Inflammatory macrophage (primary cell): ENCODE measurements at regions not wholly inside any gene's neighbourhood (a gene's known extent, or its start where the extent isn't known, plus 50 kb on each side); places are given as distances from the start of the nearest gene placed in this dataset.

Experiments
- DNase-seq, 2 donors: peaks; one replicate each; pipeline ENCODE4 v3.0.0-alpha.2; 2020 to 2022

DNA sequence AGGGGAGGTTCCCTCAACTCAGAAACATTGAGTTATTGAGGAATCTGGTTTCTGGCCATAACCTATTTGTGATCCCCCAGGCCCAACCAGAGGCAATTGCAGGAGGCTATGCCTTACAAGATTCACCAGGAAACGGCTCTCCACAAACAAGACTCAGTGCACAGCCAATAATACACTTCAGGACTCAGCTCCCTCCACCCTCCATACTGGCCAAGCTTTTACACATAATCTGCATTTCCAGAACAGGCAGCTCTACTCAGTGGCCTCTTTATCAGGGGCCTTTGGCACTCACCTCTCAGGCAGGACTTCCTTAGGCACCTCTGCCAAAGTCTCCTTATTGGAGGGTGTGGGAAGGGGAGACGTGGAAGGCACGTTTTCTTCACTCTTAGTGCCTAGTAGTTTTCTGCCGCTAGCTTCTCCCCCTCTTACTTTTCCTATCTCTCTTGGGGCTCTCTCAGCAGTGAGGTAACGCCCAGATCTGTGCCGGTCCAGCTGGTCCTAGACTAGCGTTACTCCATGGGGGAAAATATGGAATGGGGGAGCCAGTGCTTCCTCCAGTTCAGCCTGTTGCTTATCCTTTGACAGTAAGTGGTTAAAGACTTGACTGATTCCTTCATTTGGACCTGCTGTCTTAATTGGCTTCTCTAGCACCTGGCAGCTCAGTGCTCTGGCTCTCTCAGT lies 62.8 kb upstream of the ANO3 start:
- DNase-seq: no peak

DNA sequence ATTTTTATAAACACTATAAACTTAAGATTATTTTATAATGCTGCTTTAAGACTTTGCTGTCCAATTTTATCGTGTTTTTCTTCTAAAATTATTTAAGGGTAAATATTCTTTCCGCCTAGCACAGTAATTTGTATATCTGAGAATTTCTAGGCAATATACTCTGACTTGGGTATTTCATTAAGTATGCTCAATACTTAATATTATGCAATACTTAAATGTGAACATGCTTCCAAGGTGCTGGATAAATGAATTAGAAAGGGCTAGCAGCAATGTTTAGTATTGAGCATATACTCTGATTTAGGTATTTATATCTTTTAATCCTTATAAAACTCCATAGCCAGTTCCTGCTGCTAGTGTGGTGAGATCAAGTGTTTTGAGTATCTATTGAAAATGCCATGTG lies 60.3 kb upstream of the ANO3 start:
- DNase-seq: no peak

DNA sequence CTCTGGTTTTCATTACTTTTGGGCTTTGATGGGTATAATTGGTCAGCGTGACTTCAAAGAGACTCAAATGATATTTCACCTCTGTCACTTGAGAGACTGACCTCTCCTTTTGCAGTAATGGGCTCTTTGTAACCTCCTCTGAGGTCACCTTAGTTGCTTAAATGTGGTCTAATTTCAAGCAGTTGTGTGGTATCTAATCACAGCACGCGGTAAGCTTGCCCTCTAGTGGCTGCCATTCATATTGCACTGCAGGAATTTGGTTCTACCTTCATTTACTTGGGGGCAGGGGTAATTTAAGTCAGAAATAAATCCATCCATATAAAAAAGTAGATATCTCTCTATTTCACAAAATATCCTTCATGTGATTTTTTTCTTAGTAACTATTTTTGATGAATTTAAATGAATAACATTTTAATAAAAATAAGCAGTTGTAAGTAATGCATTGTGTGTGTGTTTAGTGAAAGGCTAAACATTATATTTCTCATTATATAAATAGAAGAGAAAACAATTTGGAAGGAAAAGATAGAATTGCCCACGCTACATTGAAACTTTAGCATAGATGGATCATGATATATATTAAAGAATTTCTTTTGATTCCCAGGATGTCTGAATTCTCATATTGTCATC lies 55.0 kb upstream of the ANO3 start:
- DNase-seq: peak; percentile 51 to 59

DNA sequence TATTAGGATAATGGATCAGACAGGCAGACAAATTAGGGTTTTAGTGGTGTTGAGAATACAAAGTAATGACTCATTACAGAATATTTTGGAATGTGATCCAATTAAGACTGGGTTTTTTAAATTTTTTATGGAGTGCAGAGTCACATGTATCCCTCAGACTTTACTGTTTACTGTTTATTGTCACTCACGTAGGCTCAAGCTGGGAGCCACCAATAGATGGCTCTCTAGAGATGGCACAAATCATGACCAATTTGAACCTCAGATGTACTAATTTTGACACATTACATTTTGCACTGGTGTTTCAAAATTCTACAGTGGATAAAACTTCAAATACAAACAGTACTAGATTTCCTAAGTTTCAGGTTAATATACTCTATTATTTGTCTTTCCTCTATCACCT lies 53.6 kb upstream of the ANO3 start:
- no peak for DNase-seq
